Activated T-cell treated with anti-CD3 and anti-CD28 coated beads, Interleukin-2, amount 50 U/mL, for 4 hours (primary cell): ENCODE measurements at regions not wholly inside any gene's neighbourhood (a gene's known extent, or its start where the extent isn't known, plus 50 kb on each side); places are given as distances from the start of the nearest gene placed in this dataset.
A peak's percentile ranks its signal among the peaks of the same experiment; 100 is the strongest.

ENCODE experiments used
- ATAC-seq, 2 donors: fragments of 200-7000 bp; cut with Tn5 transposase; one replicate each; pipeline ENCODE4 v1.10.0; 2021
- DNase-seq: peaks from one replicate; pipeline ENCODE4 v3.0.0-alpha.2; 2020
- H3K27me3 Mint-ChIP-seq: one replicate; pipeline ENCODE4 v1.8.0; 2021; ENCODE audit warnings: low read depth, mixed read lengths
- H3K36me3 Mint-ChIP-seq: one replicate; pipeline ENCODE4 v1.8.0; 2022; ENCODE audit warnings: mixed read lengths; ENCODE audit not compliant: insufficient read depth
- H3K4me1 Mint-ChIP-seq: one replicate; pipeline ENCODE4 v1.8.0; 2021; ENCODE audit warnings: low read depth, mixed read lengths
- H3K4me3 Mint-ChIP-seq: one replicate; pipeline ENCODE4 v1.8.0; 2021; ENCODE audit warnings: mild to moderate bottlenecking, moderate library complexity, mixed read lengths
- H3K9me3 Mint-ChIP-seq: one replicate; pipeline ENCODE4 v1.8.0; 2021; ENCODE audit warnings: mixed read lengths

GRCh38 chr6:209432-210103, 82.7 kb upstream of the DUSP22 start:
- DNase-seq, result peak; percentile 49
- H3K4me1 Mint-ChIP-seq, result peaks cover 26% of the 10 kb centered on the region
- H3K4me3 Mint-ChIP-seq, result peak overlapping the region; percentile 85

GRCh38 chr6:210104-210456, 82.2 kb upstream of the DUSP22 start:
- no peaks in the 10 kb centered on the region for H3K9me3 Mint-ChIP-seq
- H3K27me3 Mint-ChIP-seq, result peaks cover 4% of the 10 kb centered on the region
- no peaks in the 10 kb centered on the region for H3K36me3 Mint-ChIP-seq
- no peak for ATAC-seq
- H3K4me3 Mint-ChIP-seq, result peak overlapping the region; percentile 85
- H3K4me1 Mint-ChIP-seq, result peaks cover 30% of the 10 kb centered on the region
- no peak for DNase-seq

More at GRCh38 chr6:209432-210103, 82.7 kb upstream of the DUSP22 start:
- no peaks in the 10 kb centered on the region for H3K9me3 Mint-ChIP-seq
- H3K27me3 Mint-ChIP-seq, result peaks cover 4% of the 10 kb centered on the region
- H3K36me3 Mint-ChIP-seq, result no peaks in the 10 kb centered on the region
- peak; percentile 90 to 91 for ATAC-seq

- no peak for DNase-seq
- H3K36me3 Mint-ChIP-seq, result no peaks in the 10 kb centered on the region
- ATAC-seq, result no peak
- peaks cover 38% of the 10 kb centered on the region for H3K4me1 Mint-ChIP-seq
- H3K4me3 Mint-ChIP-seq, result peak overlapping the region; percentile 10
- H3K9me3 Mint-ChIP-seq, result no peaks in the 10 kb centered on the region
- H3K27me3 Mint-ChIP-seq, result peaks cover 4% of the 10 kb centered on the region
Observed at GRCh38 chr6:210778-211374, 81.4 kb upstream of the DUSP22 start.

GRCh38 chr6:211871-212497, 80.3 kb upstream of the DUSP22 start:
- DNase-seq, result no peak
- Mint-ChIP-seq H3K9me3 (no peaks in the 10 kb centered on the region), H3K4me3 (no peak overlapping the region), H3K36me3 (no peaks in the 10 kb centered on the region), H3K4me1 (peaks cover 47% of the 10 kb centered on the region), H3K27me3 (peaks cover 4% of the 10 kb centered on the region)
- ATAC-seq, result no peak

- Mint-ChIP-seq H3K4me3 (no peak overlapping the region), H3K4me1 (peaks cover 54% of the 10 kb centered on the region), H3K27me3 (peaks cover 4% of the 10 kb centered on the region), H3K9me3 (no peaks in the 10 kb centered on the region), H3K36me3 (no peaks in the 10 kb centered on the region)
- DNase-seq (no peak), ATAC-seq (no peak)
Observed at GRCh38 chr6:213284-213683, 79.0 kb upstream of the DUSP22 start.

GRCh38 chr6:214428-214827, 77.9 kb upstream of the DUSP22 start:
- Mint-ChIP-seq H3K36me3 (no peaks in the 10 kb centered on the region), H3K4me1 (peaks cover 46% of the 10 kb centered on the region), H3K9me3 (no peaks in the 10 kb centered on the region), H3K27me3 (peaks cover 4% of the 10 kb centered on the region), H3K4me3 (no peak overlapping the region)
- ATAC-seq, result no peak
- DNase-seq, result no peak

GRCh38 chr6:215335-216034, 76.8 kb upstream of the DUSP22 start:
- H3K4me1 Mint-ChIP-seq, result peaks cover 39% of the 10 kb centered on the region
- no peak overlapping the region for H3K4me3 Mint-ChIP-seq
- peak; percentile 98 to 99 for ATAC-seq
- H3K27me3 Mint-ChIP-seq, result peaks cover 4% of the 10 kb centered on the region
- H3K36me3 Mint-ChIP-seq, result no peaks in the 10 kb centered on the region
- no peaks in the 10 kb centered on the region for H3K9me3 Mint-ChIP-seq
- peak; percentile 62 for DNase-seq

GRCh38 chr6:217048-217659, 75.1 kb upstream of the DUSP22 start:
- Mint-ChIP-seq H3K27me3 (peaks cover 4% of the 10 kb centered on the region), H3K36me3 (no peaks in the 10 kb centered on the region), H3K4me1 (peaks cover 48% of the 10 kb centered on the region), H3K9me3 (no peaks in the 10 kb centered on the region), H3K4me3 (no peak overlapping the region)
- DNase-seq (peak; percentile 33), ATAC-seq (no peak)

- no peak overlapping the region for H3K4me3 Mint-ChIP-seq
- ATAC-seq, result no peak
- no peaks in the 10 kb centered on the region for H3K36me3 Mint-ChIP-seq
- DNase-seq, result no peak
- H3K9me3 Mint-ChIP-seq, result no peaks in the 10 kb centered on the region
- no peaks in the 10 kb centered on the region for H3K27me3 Mint-ChIP-seq
- peaks cover 56% of the 10 kb centered on the region for H3K4me1 Mint-ChIP-seq
Observed at GRCh38 chr6:218153-219018, 73.9 kb upstream of the DUSP22 start.

GRCh38 chr6:219019-219570, 73.2 kb upstream of the DUSP22 start:
- H3K36me3 Mint-ChIP-seq, result no peaks in the 10 kb centered on the region

GRCh38 chr6:219641-220198, 72.6 kb upstream of the DUSP22 start:
- Mint-ChIP-seq H3K36me3 (no peaks in the 10 kb centered on the region), H3K4me1 (peaks cover 65% of the 10 kb centered on the region), H3K9me3 (no peaks in the 10 kb centered on the region), H3K27me3 (no peaks in the 10 kb centered on the region), H3K4me3 (no peak overlapping the region)
- ATAC-seq (no peak), DNase-seq (no peak)

More at GRCh38 chr6:219019-219570, 73.2 kb upstream of the DUSP22 start:
- Mint-ChIP-seq H3K9me3 (no peaks in the 10 kb centered on the region), H3K4me1 (peaks cover 63% of the 10 kb centered on the region), H3K27me3 (no peaks in the 10 kb centered on the region), H3K4me3 (no peak overlapping the region)
- DNase-seq (no peak), ATAC-seq (no peak)

GRCh38 chr6:220312-220711, 72.0 kb upstream of the DUSP22 start:
- H3K27me3 Mint-ChIP-seq, result no peaks in the 10 kb centered on the region
- H3K36me3 Mint-ChIP-seq, result no peaks in the 10 kb centered on the region
- H3K4me3 Mint-ChIP-seq, result no peak overlapping the region
- no peaks in the 10 kb centered on the region for H3K9me3 Mint-ChIP-seq
- DNase-seq (no peak), ATAC-seq (no peak)
- H3K4me1 Mint-ChIP-seq, result peaks cover 66% of the 10 kb centered on the region
